ENCODE measurements at regions not wholly inside any gene's neighbourhood (a gene's known extent, or its start where the extent isn't known, plus 50 kb on each side); places are given as distances from the start of the nearest gene placed in this dataset.

DNA sequence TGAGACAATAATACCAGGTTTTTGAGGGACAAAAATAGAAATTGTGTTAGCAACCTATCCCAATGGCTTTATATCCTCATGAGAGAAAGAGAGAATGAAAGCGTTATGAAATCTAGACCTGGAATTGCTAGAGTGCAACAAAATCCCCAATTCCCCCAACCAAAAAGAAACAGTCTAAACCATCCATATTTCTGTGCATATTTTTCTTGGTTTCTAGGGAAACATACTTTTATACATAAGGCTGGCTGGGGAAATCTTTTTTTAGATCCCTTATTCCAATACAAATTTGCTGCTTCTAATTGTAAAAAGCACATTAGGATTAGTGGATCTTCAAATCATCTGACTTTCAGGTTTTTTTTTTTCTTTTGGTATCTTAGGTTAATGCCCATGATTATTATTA, 277.0 kb upstream of the SEMA3A start:
- TF ChIP-seq, protein P1, sequence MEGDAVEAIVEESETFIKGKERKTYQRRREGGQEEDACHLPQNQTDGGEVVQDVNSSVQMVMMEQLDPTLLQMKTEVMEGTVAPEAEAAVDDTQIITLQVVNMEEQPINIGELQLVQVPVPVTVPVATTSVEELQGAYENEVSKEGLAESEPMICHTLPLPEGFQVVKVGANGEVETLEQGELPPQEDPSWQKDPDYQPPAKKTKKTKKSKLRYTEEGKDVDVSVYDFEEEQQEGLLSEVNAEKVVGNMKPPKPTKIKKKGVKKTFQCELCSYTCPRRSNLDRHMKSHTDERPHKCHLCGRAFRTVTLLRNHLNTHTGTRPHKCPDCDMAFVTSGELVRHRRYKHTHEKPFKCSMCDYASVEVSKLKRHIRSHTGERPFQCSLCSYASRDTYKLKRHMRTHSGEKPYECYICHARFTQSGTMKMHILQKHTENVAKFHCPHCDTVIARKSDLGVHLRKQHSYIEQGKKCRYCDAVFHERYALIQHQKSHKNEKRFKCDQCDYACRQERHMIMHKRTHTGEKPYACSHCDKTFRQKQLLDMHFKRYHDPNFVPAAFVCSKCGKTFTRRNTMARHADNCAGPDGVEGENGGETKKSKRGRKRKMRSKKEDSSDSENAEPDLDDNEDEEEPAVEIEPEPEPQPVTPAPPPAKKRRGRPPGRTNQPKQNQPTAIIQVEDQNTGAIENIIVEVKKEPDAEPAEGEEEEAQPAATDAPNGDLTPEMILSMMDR (IDR thresholded peaks at IDR 0.05) = no peak
- TF ChIP-seq POLR2A (IDR thresholded peaks at IDR 0.05) = no peak
